ENCODE measurements at regions not wholly inside any gene's neighbourhood (a gene's known extent, or its start where the extent isn't known, plus 50 kb on each side); places are given as distances from the start of the nearest gene placed in this dataset.

DNA sequence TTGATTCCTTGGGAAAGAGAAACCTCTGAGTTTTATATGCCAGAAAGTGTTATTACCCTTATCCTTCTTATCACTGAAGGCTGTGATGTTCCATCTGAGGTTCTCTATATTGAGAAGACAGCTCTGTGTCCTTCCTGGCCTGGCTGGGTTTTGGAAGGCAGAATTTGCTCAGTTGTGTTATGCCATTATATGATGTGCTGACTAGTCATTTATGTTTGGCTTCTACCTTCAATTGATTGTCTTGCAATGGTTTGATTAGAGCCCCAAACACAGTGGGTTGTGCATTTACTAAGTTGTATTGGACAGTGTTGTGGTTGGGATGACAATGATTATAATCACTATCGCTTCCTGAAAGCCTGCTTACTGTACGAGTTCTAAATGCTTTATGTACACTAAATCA is 265.7 kb downstream of the SNAPC1 start:
- ATAC-seq (no peak), FAIRE-seq (no peak), DNase-seq (ENCODE audit: extremely low read depth in 1 of 4, low spot score in 3 of 4) (no peak)
- no peak overlapping the region for H3K4me2 ChIP-seq (ENCODE audit: insufficient read depth, low read length)
- 0% methylated on average over 2 of the region's 2 CpGs for WGBS (ENCODE audit: insufficient coverage, low coverage, missing lambda C conversion rate)
- H3K36me3 ChIP-seq (ENCODE audit: control insufficient read depth, insufficient read depth, low read length): no peaks in the 10 kb centered on the region
- H3K4me1 ChIP-seq (replicated peaks in 1 of 2; ENCODE audit: control insufficient read depth in 2 of 2, insufficient read depth in 2 of 2, low read length in 2 of 2): no peaks in the 10 kb centered on the region
- H2AFZ ChIP-seq (ENCODE audit: low read depth, low read length): no peak overlapping the region
- H3K9me1 ChIP-seq (ENCODE audit: control insufficient read depth, insufficient read depth, low read length): no peaks in the 10 kb centered on the region
- no TSS peak for BruUV-seq (replicated peaks)
- ChIA-PET POLR2A (no interaction called here), CTCF (ENCODE audit: low intra/inter-chr PET ratio) (no interaction called here)
- no peak overlapping the region for H3K4me3 ChIP-seq
- no peak overlapping the region for H3K27ac ChIP-seq (ENCODE audit: extremely low read depth, low read depth, low read length)
- intact Hi-C loops (cut with micrococcal nuclease): no loop called here
- H3K9me3 ChIP-seq (replicated peaks; ENCODE audit: control insufficient read depth, insufficient read depth, low read depth, low read length): no peaks in the 10 kb centered on the region
- no peaks in the 10 kb centered on the region; a peak in 1 of 5 replicates for H3K27me3 ChIP-seq (ENCODE audit: control insufficient read depth in 2 of 2, insufficient read depth in 2 of 2, low read length in 2 of 2)
- in situ Hi-C loops (cut with MboI): no loop called here
- no peaks in the 10 kb centered on the region for H4K20me1 ChIP-seq (replicated peaks; ENCODE audit: control insufficient read depth, insufficient read depth, low read length)
- H3K9ac ChIP-seq (ENCODE audit: insufficient read depth in 1 of 2, low read depth in 2 of 2, low read length in 2 of 2): no peak overlapping the region
- no peaks in the 10 kb centered on the region for H3K79me2 ChIP-seq (ENCODE audit: control insufficient read depth, insufficient read depth, low read length)
- no peak for TF ChIP-seq ETV5 (CRISPR knock-in tag; IDR thresholded peaks at IDR 0.05; ENCODE audit: low read depth)
- TF ChIP-seq C11orf30 (IDR thresholded peaks at IDR 0.05; ENCODE audit: low read depth): no peak
- no peak for TF ChIP-seq ZZZ3 (IDR thresholded peaks at IDR 0.05)
- TF ChIP-seq EP400 (IDR thresholded peaks at IDR 0.05): no peak
- TF ChIP-seq, protein P1, sequence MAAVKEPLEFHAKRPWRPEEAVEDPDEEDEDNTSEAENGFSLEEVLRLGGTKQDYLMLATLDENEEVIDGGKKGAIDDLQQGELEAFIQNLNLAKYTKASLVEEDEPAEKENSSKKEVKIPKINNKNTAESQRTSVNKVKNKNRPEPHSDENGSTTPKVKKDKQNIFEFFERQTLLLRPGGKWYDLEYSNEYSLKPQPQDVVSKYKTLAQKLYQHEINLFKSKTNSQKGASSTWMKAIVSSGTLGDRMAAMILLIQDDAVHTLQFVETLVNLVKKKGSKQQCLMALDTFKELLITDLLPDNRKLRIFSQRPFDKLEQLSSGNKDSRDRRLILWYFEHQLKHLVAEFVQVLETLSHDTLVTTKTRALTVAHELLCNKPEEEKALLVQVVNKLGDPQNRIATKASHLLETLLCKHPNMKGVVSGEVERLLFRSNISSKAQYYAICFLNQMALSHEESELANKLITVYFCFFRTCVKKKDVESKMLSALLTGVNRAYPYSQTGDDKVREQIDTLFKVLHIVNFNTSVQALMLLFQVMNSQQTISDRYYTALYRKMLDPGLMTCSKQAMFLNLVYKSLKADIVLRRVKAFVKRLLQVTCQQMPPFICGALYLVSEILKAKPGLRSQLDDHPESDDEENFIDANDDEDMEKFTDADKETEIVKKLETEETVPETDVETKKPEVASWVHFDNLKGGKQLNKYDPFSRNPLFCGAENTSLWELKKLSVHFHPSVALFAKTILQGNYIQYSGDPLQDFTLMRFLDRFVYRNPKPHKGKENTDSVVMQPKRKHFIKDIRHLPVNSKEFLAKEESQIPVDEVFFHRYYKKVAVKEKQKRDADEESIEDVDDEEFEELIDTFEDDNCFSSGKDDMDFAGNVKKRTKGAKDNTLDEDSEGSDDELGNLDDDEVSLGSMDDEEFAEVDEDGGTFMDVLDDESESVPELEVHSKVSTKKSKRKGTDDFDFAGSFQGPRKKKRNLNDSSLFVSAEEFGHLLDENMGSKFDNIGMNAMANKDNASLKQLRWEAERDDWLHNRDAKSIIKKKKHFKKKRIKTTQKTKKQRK (IDR thresholded peaks at IDR 0.05; ENCODE audit: borderline replicate concordance, low read depth, low read length): no peak
- TF ChIP-seq ZNF583 (CRISPR knock-in tag; IDR thresholded peaks at IDR 0.05): no peak
- no peak for TF ChIP-seq MED1 (CRISPR knock-in tag; IDR thresholded peaks at IDR 0.05; ENCODE audit: borderline replicate concordance)
- no peak for TF ChIP-seq NFRKB (IDR thresholded peaks at IDR 0.05; ENCODE audit: low read depth)
- TF ChIP-seq PPARD (CRISPR knock-in tag; IDR thresholded peaks at IDR 0.05): no peak
- no peak for TF ChIP-seq SP2 (IDR thresholded peaks at IDR 0.05; ENCODE audit: extremely low read depth, low read depth, low read length, poor library complexity, severe bottlenecking)
- no peak for TF ChIP-seq BRCA1 (IDR thresholded peaks at IDR 0.05)
- no peak for TF ChIP-seq BRCA1 (CRISPR knock-in tag; IDR thresholded peaks at IDR 0.05)
- no peak for TF ChIP-seq SIN3B (IDR thresholded peaks at IDR 0.05; ENCODE audit: low read depth)
- TF ChIP-seq POLR2H (tag; IDR thresholded peaks at IDR 0.05; ENCODE audit: low read depth): no peak
- no peak for TF ChIP-seq CBX1 (IDR thresholded peaks at IDR 0.05; ENCODE audit: low read depth)
- no peak for TF ChIP-seq DMBX1 (CRISPR knock-in tag; IDR thresholded peaks at IDR 0.05; ENCODE audit: borderline replicate concordance)
- no peak for TF ChIP-seq TEAD4 (IDR thresholded peaks at IDR 0.05; ENCODE audit: low read length)
- no peak for TF ChIP-seq TEAD4 (CRISPR knock-in tag; IDR thresholded peaks at IDR 0.05; ENCODE audit: borderline replicate concordance)
- no peak for TF ChIP-seq HEY1 (CRISPR knock-in tag; IDR thresholded peaks at IDR 0.05; ENCODE audit: borderline replicate concordance)
- no peak for TF ChIP-seq CREB1 (IDR thresholded peaks at IDR 0.05)
- TF ChIP-seq CREB1 (CRISPR knock-in tag; IDR thresholded peaks at IDR 0.05): no peak
- no peak for TF ChIP-seq ZNF77 (CRISPR knock-in tag; IDR thresholded peaks at IDR 0.05)
